ENCODE measurements at regions not wholly inside any gene's neighbourhood (a gene's known extent, or its start where the extent isn't known, plus 50 kb on each side); places are given as distances from the start of the nearest gene placed in this dataset.

- Histone ChIP-seq H3K9me3 (peaks cover 14 to 15% of the 10 kb centered on the region in 2 donors), H3K27ac (no peak overlapping the region), H3K36me3 (no peaks in the 10 kb centered on the region), H3K4me3 (no peak overlapping the region), H3K27me3 (no peaks in the 10 kb centered on the region), H3K4me1 (no peaks in the 10 kb centered on the region)
- no peak for DNase-seq (ENCODE audit: low spot score in 2 of 2)
- intact Hi-C loops (cut with DNase I; ENCODE audit: low total_unique reads): no loop called here
- TF ChIP-seq POLR2AphosphoS5 (IDR thresholded peaks at IDR 0.05) (no peak), POLR2A (IDR thresholded peaks at IDR 0.05) (no peak), CTCF (IDR thresholded peaks at IDR 0.05) (no peak)
These were observed 89.5 kb upstream of the KCTD3 start for GRCh38 chr1:215477632-215478031.

GRCh38 chr1:215479567-215479966, 87.5 kb upstream of the KCTD3 start:
- Histone ChIP-seq H3K4me1 (no peaks in the 10 kb centered on the region), H3K4me3 (no peak overlapping the region), H3K27me3 (no peaks in the 10 kb centered on the region), H3K9me3 (peaks cover 14 to 15% of the 10 kb centered on the region in 2 donors), H3K27ac (no peak overlapping the region), H3K36me3 (no peaks in the 10 kb centered on the region)
- TF ChIP-seq POLR2A (IDR thresholded peaks at IDR 0.05) (no peak), POLR2AphosphoS5 (IDR thresholded peaks at IDR 0.05) (no peak), CTCF (IDR thresholded peaks at IDR 0.05) (no peak)
- no peak for DNase-seq (ENCODE audit: low spot score in 2 of 2)
- intact Hi-C loops (cut with DNase I; ENCODE audit: low total_unique reads): no loop called here

- intact Hi-C loops (cut with DNase I; ENCODE audit: low total_unique reads): no loop called here
- no peak for TF ChIP-seq POLR2AphosphoS5 (IDR thresholded peaks at IDR 0.05)
- no peak for TF ChIP-seq CTCF (IDR thresholded peaks at IDR 0.05)
These were observed 85.0 kb upstream of the KCTD3 start for GRCh38 chr1:215482079-215482478.

GRCh38 chr1:215484171-215484939, 82.7 kb upstream of the KCTD3 start:
- TF ChIP-seq CTCF (IDR thresholded peaks at IDR 0.05) (no peak), POLR2AphosphoS5 (IDR thresholded peaks at IDR 0.05) (no peak), POLR2A (IDR thresholded peaks at IDR 0.05) (no peak)
- H3K27me3 ChIP-seq: no peaks in the 10 kb centered on the region
- DNase-seq (ENCODE audit: low spot score in 2 of 2): no peak
- no peaks in the 10 kb centered on the region for H3K4me1 ChIP-seq
- intact Hi-C loops (cut with DNase I; ENCODE audit: low total_unique reads): no loop called here
- no peak overlapping the region for H3K27ac ChIP-seq
- no peak overlapping the region for H3K4me3 ChIP-seq
- no peaks in the 10 kb centered on the region for H3K36me3 ChIP-seq
- no peaks in the 10 kb centered on the region for H3K9me3 ChIP-seq

More at GRCh38 chr1:215482079-215482478, 85.0 kb upstream of the KCTD3 start:
- Histone ChIP-seq H3K4me3 (no peak overlapping the region), H3K36me3 (no peaks in the 10 kb centered on the region), H3K4me1 (no peaks in the 10 kb centered on the region), H3K27me3 (no peaks in the 10 kb centered on the region), H3K27ac (no peak overlapping the region), H3K9me3 (peaks cover 10 to 13% of the 10 kb centered on the region in 2 donors)
- DNase-seq (ENCODE audit: low spot score in 2 of 2): no peak

GRCh38 chr1:215487466-215487865, 79.6 kb upstream of the KCTD3 start:
- Histone ChIP-seq H3K4me3 (no peak overlapping the region), H3K4me1 (no peaks in the 10 kb centered on the region), H3K36me3 (no peaks in the 10 kb centered on the region), H3K9me3 (no peaks in the 10 kb centered on the region), H3K27ac (no peak overlapping the region), H3K27me3 (no peaks in the 10 kb centered on the region)
- intact Hi-C loops (cut with DNase I; ENCODE audit: low total_unique reads): no loop called here
- no peak for TF ChIP-seq CTCF (IDR thresholded peaks at IDR 0.05)
- no peak for TF ChIP-seq POLR2A (IDR thresholded peaks at IDR 0.05)
- no peak for TF ChIP-seq POLR2AphosphoS5 (IDR thresholded peaks at IDR 0.05)
- DNase-seq (ENCODE audit: low spot score in 2 of 2): no peak
